HK-2 (cell line): ENCODE measurements at regions not wholly inside any gene's neighbourhood (a gene's known extent, or its start where the extent isn't known, plus 50 kb on each side); places are given as distances from the start of the nearest gene placed in this dataset.
A peak's percentile ranks its signal among the peaks of the same experiment; 100 is the strongest.

Experiments used
- DNase-seq: peaks from one replicate; pipeline ENCODE4 v3.0.0-alpha.2; 2018; ENCODE audit not compliant: unreplicated experiment

DNA sequence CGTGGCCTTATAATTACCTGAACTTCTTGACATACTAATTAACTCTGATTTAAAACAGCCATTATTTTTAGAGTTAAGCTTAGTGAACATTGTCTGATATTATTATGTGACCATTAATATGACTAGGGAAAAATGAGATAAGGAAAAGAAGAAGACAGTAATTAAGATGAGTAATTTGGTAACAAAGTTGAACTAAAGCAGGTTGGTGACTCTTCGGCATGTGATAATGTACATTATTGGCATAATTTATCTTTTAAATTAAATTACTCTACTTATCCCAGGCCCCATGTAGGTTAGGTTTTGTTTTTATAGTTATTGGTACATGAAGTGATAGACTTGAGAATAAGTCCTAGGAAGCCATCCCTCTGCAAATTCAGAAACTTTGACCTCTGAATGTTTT is 249.7 kb upstream of the CFAP20DC start:
- DNase-seq, result no peak

DNA sequence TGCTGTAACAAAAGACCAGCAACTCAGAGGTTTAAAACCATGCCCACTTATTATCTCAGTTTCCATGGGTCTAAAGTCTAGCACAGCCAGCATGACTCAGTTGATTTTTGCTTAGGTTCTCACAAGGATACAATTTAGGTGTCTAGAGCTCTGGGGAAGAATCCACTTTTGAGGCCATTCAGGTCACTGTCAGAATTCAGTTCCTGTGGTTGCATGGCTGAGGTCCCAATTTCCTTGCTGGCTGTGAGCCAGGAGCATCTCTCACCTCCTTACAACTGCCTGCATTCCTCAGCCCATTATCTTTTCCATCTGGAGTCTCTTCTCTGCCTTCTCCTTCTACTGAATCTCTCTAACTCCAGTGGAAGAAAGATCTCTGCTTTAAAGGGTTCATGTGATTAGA is 240.5 kb upstream of the CFAP20DC start:
- peak; percentile 6 for DNase-seq

DNA sequence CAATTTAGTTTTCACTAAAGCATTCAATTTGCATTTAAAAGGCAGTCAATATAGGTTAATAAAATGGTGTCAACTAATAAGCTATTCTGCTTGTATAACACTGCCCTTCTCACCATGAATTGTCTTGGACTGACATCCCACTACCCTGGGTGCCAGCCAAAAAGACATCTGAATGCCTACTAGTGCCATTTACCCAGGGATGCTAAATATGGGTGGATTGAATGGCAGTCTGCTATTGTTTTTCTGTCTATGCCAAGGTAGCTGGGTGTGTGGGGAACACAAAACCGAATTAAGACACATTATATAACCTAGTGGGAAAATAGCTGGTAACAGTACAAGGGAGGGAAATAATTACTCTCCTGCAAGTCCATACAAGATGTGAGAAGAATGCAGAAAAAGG is 240.0 kb upstream of the CFAP20DC start:
- DNase-seq, result no peak

DNA sequence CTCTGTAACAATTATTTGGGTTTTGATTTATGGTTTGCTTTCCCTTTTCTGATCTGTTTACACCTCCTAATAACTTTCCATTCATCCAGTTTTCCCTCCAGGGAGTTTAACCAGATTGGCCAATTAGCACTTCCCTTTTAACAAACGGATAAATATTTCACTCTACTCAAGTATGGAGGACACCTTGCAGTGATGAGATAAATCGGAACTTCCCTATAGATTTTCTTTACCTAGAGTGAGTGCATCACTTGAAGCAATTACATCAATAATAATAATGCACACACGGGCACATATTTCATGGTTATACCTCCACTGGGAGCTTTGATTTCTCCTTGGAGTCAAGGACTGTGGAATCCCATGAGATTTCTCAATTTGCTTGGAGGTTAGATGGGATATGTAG is 239.1 kb upstream of the CFAP20DC start:
- DNase-seq, result no peak

DNA sequence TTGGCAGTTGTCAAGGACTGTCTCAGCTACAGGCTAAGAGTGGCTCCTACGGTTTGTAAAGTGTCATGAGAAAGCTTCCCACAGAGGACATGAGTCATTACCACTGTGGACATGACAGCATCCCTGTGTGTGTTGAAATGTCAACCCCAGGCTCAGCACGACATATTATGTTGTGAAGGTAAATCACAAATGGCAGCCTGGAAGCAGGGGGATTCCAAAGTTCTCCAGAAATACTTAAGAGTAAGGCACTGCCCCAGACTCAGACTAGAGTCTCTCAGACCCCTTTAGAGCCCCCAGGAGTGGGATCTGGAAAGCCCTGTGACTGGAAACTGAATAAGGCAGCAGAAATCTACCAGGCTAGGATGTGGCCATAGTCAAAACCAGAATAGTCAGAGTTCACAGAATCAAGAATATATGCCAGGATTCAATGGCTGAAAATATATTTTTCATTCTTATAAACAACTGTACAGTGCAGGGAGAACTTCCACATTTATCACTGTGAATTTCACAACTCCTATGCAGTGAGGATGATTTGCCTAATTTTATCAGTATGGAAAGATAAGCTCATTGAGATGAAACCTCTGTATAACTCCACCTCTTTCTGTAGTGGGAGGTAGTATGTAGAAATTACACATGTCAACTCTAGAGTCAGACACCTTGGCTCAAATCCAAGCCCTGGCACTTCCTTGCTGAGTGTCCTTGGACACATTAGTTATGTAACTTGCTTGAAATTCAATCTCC is 237.1 kb upstream of the CFAP20DC start:
- peak; percentile 2 for DNase-seq

DNA sequence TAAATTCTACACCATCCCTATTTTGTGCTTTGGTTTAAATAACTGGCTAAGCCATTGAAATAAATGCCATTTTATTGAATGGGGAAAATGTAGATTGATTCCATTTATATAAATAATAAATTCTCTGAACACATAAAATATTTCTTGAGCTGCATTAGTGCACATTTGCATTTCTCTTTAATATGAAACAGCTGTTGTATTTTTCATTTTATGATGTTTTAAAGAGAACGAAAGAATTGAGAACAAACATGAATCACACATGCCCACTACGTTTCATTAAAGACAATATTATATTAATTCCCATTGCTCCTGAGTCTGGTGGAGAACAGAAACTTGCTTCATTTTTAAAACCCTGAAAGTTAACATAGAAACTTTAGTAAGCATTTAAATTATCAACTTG is 235.7 kb upstream of the CFAP20DC start:
- no peak for DNase-seq

DNA sequence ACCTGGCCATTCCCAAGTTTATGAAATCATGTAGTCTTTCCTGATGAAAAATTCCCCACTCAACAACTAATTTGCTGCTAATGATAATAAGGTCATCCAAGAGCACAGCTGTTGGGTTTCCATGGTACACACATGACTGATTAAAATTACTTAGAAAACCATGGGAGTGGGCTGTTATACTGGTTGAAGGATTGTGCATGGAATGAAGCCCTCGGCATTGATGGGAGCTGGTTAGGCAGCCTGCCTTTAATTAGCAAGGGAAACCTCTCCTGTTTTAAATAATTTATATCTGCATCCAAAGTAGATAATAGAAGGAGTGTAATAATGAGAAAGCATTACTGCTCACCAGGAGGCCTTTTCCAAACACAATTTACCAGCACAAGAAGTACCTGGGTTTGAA is 235.1 kb upstream of the CFAP20DC start:
- no peak for DNase-seq

DNA sequence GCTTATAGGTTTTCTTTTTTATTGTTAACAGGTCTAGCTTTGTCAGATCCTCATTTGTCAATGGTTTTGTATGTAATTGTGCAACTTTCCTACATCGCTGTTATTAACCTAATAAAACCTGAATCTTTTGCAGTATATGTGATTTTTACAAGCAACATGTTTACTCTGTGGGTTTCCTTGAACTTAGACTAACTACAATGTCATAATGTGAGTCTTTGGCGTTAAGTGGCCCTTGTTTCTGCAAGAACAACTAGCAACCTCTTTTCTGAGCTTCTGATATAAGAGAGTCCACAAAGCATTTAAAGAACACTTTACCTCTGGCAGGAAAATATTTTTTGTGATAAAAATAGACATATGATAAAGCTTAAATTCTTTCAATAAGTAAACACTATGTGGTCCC is 230.3 kb upstream of the CFAP20DC start:
- no peak for DNase-seq

DNA sequence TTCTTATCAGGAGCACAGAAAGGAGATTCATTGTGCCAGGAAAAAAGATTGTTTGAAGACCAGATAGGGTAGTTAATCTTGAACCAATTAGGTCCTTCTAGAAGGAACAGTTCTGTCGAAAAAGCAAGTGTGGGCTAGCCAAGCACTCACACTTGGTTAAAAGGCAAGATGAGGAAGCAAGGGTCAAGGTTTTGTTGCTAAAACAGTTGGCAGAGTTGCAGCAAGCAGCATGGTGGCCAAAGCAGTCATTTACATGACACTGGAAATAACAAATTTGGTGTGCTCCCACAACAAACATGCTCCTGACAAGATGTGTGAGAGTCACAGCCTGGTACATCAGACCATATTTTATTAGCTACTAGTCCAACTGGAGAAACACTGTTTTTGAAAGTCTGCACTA is 228.0 kb upstream of the CFAP20DC start:
- DNase-seq, result no peak

DNA sequence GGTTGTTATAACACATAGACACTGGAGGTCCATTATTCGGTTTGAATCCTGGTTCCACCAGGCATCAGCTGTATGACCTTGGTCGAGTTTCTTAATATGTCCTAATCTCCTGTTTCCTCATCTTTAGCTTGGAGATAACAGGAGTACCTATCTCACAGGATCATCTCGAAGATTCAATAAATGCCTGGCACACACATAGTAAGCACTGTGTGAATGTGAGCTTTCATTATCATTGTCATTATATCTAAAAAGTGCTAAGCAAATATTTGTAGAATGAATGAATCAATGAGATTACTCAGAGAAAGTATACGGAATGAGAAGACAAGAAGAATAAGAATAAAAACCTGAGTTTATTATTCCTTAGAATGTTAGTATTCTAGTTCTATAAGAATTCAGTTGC is 227.4 kb upstream of the CFAP20DC start:
- no peak for DNase-seq

DNA sequence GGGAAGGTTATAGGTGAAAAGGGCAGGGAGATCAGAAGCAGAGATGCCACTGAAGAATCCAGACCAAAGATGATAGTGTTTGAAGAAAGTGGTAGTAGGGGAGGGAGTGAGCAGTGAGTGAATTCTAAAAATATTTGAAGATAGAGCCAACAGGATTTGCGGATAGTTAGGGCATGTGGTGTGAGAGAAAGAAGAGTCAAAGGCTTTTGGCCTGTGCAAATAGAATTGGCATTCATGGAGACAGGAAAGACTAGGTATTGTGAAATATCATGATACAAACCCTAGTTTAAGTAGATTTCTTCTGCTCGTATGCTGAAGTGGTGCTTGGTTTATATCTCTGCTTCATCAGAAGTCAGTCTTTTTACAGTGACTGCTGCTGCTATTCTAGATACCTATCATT is 224.2 kb upstream of the CFAP20DC start:
- no peak for DNase-seq

DNA sequence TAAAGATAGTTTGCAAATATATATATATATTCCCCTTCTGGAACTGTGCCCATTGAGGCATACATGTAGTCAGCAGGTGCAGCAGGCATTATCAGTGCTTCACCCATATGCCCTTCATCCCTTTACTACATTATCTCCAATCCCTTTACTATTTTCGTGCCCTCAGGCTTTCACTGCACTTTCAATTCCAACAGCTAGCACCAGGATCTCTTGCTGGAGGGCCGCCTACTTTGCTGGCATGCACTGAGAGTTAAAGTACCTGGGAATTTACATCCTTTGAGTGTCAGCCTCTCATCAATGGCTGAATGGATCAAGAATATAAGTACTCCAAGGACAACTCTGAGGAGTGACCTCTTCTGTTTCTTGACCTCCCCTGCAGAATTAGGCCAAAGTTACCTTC is 222.1 kb upstream of the CFAP20DC start:
- DNase-seq, result no peak

DNA sequence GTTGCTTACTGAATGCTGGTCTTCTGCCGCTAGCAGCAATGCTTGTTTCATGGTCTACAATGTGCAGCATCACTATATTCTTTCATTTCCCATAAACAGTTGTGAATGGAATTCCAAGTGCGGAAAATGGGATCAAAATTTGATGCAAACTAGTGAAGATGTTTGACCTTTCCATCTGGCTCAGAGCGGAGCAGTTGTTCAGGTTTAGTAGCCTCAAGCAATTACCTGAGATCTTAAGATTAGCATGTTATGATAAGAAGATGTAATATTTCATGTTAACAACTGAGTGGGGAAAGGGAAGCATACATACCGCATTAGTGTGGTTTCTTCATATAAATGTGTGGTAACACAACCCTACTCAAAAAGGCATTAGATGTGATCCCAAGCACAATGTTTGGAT is 221.1 kb upstream of the CFAP20DC start:
- DNase-seq, result no peak

DNA sequence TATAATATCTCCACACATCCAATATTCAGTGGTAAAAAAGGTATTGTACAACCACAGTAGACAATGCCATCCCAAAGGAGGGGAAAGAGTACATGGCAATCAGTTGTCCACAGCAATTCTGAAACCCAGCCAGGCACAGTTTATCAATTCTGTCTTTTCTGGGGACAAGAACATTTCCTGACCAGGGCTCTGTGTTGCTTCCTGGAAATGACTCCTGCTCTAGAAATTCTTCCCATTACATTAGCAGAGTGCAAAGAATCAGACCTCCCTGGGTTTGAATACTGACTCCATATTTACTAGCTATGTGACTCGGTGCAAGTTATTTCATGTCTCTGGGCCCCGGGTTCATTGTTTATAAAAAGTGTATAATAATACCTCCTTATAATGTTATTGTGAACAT is 220.4 kb upstream of the CFAP20DC start:
- DNase-seq, result no peak

DNA sequence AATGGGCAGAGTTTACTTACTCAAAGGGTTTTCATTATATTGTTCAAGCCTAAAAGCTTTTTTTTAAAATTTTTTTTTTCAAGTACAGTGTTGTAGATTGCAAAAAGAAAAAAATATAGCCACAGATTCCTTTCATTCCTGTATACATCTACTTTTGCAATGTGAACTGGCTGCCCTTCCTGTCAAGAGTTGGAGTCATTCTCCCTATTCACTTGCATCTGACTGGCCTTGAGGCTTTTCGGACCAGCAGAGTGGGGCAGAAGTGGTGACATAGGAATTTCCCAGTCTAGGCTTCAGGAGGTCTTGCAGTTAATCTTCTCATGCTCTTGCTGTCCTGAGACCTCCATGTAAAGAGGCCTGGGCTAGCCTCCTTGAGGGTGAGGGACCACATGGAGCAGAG is 218.3 kb upstream of the CFAP20DC start:
- DNase-seq, result no peak

DNA sequence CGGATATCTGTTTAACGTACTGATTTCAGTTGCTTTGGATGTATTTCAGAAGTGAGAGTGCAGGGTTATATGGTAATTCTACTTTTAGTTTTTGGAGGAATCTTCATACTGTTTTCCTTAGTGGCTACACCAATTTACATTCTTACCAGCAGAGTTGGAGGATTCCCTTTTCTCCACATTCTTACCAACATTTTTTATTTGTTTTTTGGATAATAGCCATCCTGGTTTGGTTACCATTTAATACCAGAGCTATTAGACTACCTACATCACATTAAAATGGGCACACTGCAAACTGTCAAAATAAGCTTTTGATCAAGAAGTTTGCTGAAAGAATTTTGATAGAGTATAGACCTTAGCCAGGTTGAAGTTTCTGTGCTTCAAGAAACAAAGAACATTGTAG is 217.2 kb upstream of the CFAP20DC start:
- DNase-seq, result no peak

DNA sequence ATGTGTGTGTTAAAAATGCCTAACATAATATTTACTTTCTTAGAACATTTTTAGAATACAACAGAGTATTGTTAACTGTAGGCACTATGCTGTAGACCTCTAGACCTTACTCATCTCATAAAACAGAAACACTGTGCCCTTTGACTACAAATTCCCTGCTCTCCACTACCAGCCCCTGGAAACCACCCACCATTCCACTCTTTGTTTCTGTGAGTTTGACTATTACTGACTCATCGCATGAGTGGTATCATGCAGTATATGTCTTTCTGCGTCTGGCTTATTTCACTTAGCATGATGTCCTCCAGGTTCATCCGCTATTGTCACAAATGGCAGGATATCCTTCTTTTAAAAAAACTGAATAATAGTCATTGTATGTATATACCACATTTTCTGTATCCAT is 216.7 kb upstream of the CFAP20DC start:
- no peak for DNase-seq

DNA sequence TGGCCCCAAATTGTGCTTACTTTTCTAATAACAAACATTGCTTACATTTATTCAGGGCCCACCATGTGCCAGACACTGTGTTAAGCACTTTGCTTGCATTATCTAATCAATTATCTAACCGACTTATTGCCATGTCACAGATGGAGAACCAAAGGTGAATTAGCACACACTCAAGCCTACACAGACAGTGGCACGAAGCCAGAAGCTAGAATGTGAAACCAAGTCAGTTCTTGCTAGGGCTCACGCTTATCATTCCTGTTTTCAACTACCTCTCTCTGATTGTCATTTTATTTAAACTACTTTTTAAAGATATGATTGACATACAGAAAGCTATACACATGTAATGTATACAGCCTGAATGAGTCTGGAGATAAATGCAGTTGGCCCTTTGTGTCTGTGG is 215.7 kb upstream of the CFAP20DC start:
- no peak for DNase-seq

DNA sequence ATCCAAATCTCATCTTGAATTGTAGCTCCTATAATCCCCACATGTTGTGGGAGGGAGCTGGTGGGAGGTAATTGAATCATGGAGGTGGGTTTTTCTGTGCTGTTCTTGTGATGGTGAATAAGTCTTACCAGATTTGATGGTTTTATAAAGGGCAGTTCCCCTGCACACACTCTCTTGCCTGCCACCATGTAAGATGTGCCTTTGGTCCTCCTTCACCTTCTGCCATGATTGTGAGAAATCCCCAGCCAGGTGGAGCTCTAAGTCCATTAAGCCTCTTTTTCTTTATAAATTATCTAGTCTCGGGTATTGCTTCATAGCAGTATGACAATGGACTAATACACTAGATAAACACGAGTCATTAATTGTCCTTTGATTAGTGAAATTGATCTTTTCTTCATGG is 214.5 kb upstream of the CFAP20DC start:
- no peak for DNase-seq

DNA sequence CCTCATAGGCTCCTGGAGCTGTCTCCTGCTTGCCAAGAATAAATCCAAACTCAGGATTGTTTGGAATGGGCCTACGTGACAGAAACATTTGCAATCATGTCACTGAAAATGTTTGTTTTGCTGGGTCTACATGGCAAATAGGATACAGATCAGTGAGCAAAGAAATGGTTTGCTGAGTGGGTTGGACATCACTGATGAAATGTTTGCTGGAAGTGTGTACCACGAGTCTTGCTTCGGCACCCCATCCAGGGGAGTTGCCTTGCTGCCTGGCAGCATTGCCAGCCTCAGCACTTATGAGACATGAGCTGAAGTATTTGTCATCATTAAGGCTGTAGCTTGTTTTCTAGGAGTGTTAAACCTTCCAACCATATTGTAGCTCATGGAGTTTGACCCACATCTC is 213.3 kb upstream of the CFAP20DC start:
- no peak for DNase-seq

DNA sequence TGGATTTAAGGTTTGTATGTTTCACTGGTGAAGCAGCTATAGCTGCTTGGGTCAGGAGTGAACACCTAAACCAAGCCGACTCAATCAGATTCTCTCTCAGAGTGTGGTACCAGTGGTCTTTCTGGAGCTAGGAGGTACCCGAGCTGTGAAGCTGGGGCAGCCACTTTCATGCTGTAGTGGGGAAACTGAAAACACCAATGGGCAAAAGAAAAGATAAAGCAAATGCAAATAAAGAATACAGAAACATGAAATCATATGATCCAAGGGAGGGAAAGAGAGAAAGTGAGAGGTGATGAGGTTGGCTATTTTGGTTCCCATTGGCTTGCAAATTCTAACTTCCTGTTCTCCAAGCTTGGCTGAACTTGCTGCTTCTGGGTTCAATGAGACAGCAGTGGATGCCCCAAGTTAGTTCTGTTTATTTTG is 212.3 kb upstream of the CFAP20DC start:
- no peak for DNase-seq

DNA sequence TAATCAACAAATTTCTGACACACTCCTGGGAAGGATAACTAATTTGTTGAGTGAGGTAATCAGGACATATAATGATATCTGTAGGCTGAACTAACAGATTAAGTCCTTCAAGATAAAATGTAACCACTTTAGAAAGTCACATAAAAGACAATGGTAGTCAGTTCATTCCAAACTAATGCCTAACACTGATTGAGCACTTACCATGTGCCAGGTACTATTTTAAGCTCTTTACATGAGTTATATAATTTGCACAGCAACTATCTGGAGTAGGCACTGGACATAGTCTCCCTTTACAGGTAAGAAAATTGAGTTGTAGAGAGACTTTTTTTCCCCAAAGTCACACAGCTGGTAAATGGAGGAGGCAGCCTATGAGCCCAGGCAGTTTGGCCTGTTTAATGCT is 211.2 kb upstream of the CFAP20DC start:
- no peak for DNase-seq

DNA sequence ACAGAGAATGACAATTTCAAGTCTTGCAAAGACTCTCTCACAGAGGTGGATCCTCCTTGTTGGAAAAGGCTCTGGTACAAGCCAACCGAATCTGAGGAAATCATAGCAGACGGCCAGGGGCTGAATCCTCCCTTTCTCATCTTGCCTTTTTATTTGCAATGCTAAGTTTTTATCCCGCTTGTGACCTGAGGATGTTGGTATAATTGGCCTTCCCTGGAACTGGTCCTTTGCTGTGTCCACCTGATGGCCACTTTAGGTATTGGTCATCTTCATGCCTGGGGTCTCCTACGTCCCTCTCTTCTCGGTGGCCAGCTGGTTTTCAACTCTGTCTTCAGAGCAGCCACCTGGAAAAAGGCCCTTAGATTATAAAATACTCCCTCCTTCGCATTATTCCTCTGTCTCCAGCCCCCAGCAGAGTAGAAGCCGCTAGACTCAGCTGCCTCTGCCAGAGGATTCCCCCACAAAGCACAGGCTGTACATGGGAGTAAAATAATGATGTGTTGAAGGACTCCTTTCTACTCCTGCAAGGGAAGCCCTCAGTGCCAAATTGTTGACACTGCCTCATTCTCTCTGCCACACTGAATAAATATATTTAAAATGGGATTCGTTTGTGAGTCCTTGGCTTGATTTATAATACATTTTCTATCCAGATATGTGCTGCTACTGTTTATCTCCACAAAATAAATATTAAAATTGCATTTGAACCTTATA is 208.9 kb upstream of the CFAP20DC start:
- no peak for DNase-seq

DNA sequence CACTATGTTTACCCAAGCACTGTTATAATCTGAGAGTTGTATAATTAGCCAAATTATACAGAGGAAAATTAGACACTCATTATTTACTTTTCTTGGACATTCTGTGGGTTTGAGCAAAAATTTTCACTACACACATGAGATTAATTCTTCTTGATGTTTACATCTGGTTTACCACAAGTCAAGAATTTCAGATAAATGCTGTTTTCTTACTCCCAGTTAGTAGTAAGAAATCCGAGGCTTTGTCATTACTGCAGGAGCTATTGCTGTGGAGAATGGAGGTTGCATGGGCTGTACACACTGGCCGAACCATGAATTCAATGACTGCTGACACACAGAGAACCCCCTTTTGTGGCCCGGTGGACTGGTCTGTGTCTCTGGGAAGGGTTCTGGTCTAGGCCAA is 207.7 kb upstream of the CFAP20DC start:
- no peak for DNase-seq
